ENCODE measurements at regions not wholly inside any gene's neighbourhood (a gene's known extent, or its start where the extent isn't known, plus 50 kb on each side); places are given as distances from the start of the nearest gene placed in this dataset.

GRCh38 chr2:220513573-220514288 lies 886.3 kb downstream of the SLC4A3 start:
- no peaks in the 10 kb centered on the region for H3K9me3 ChIP-seq (ENCODE audit: insufficient read depth, low read depth, low read length)
- H3K4me1 ChIP-seq (ENCODE audit: insufficient read depth, low read length), result peaks cover 2% of the 10 kb centered on the region
- H3K27me3 ChIP-seq (ENCODE audit: insufficient read depth, low read length), result no peaks in the 10 kb centered on the region
- H3K4me3 ChIP-seq (ENCODE audit: low read length), result no peak overlapping the region
- no peak overlapping the region for H3K9ac ChIP-seq (ENCODE audit: low read depth, low read length)
- no peaks in the 10 kb centered on the region for H3K36me3 ChIP-seq (ENCODE audit: insufficient read depth, low read length)
- no peak overlapping the region for H3K27ac ChIP-seq (ENCODE audit: low read depth, low read length)
- 79% methylated on average over 1 of the region's 2 CpGs for WGBS

GRCh38 chr2:220521551-220521950 lies 894.1 kb downstream of the SLC4A3 start:
- no peaks in the 10 kb centered on the region for H3K27me3 ChIP-seq (ENCODE audit: insufficient read depth, low read length)
- H3K27ac ChIP-seq (ENCODE audit: low read depth, low read length), result no peak overlapping the region
- H3K36me3 ChIP-seq (ENCODE audit: insufficient read depth, low read length), result no peaks in the 10 kb centered on the region
- H3K4me1 ChIP-seq (ENCODE audit: insufficient read depth, low read length), result 0 out of 2 replicates have a peak, but pooled peaks cover 4% of the 10 kb centered on the region
- H3K4me3 ChIP-seq (ENCODE audit: low read length), result no peak overlapping the region
- no peaks in the 10 kb centered on the region; the same call in 1 of the 2 replicates for H3K9me3 ChIP-seq (ENCODE audit: insufficient read depth, low read depth, low read length)
- H3K9ac ChIP-seq (ENCODE audit: low read depth, low read length), result no peak overlapping the region
- 82% methylated on average over 5 of the region's 5 CpGs for WGBS

- no peaks in the 10 kb centered on the region for H3K4me1 ChIP-seq (ENCODE audit: insufficient read depth, low read length)
- no peaks in the 10 kb centered on the region for H3K27me3 ChIP-seq (ENCODE audit: insufficient read depth, low read length)
- no peak overlapping the region for H3K4me3 ChIP-seq (ENCODE audit: low read length)
- peaks cover 13% of the 10 kb centered on the region for H3K9me3 ChIP-seq (ENCODE audit: insufficient read depth, low read depth, low read length)
- WGBS, result 89% methylated on average over 2 of the region's 3 CpGs
- no peaks in the 10 kb centered on the region for H3K36me3 ChIP-seq (ENCODE audit: insufficient read depth, low read length)
- no peak overlapping the region for H3K9ac ChIP-seq (ENCODE audit: low read depth, low read length)
- no peak overlapping the region for H3K27ac ChIP-seq (ENCODE audit: low read depth, low read length)
Measured at GRCh38 chr2:220528180-220528675, 900.8 kb downstream of the SLC4A3 start.

GRCh38 chr2:220531216-220531615 lies 903.8 kb downstream of the SLC4A3 start:
- H3K9me3 ChIP-seq (ENCODE audit: insufficient read depth, low read depth, low read length), result peaks cover 28% of the 10 kb centered on the region
- no peaks in the 10 kb centered on the region for H3K36me3 ChIP-seq (ENCODE audit: insufficient read depth, low read length)
- WGBS, result 100% methylated on average over 1 of the region's 1 CpG
- H3K9ac ChIP-seq (ENCODE audit: low read depth, low read length), result no peak overlapping the region
- no peaks in the 10 kb centered on the region for H3K4me1 ChIP-seq (ENCODE audit: insufficient read depth, low read length)
- no peak overlapping the region for H3K4me3 ChIP-seq (ENCODE audit: low read length)
- H3K27me3 ChIP-seq (ENCODE audit: insufficient read depth, low read length), result no peaks in the 10 kb centered on the region
- no peak overlapping the region for H3K27ac ChIP-seq (ENCODE audit: low read depth, low read length)

- Histone ChIP-seq H3K36me3 (ENCODE audit: insufficient read depth, low read length) (no peaks in the 10 kb centered on the region), H3K9ac (ENCODE audit: low read depth, low read length) (no peak overlapping the region), H3K4me3 (ENCODE audit: low read length) (no peak overlapping the region), H3K4me1 (ENCODE audit: insufficient read depth, low read length) (no peaks in the 10 kb centered on the region), H3K27me3 (ENCODE audit: insufficient read depth, low read length) (no peaks in the 10 kb centered on the region), H3K9me3 (ENCODE audit: insufficient read depth, low read depth, low read length) (peaks cover 28% of the 10 kb centered on the region), H3K27ac (ENCODE audit: low read depth, low read length) (no peak overlapping the region)
- 77% methylated on average over 2 of the region's 2 CpGs for WGBS
Measured at GRCh38 chr2:220533485-220533884, 906.1 kb downstream of the SLC4A3 start.

- Histone ChIP-seq H3K9ac (ENCODE audit: low read depth, low read length) (no peak overlapping the region), H3K27ac (ENCODE audit: low read depth, low read length) (no peak overlapping the region), H3K27me3 (ENCODE audit: insufficient read depth, low read length) (no peaks in the 10 kb centered on the region), H3K4me3 (ENCODE audit: low read length) (no peak overlapping the region), H3K4me1 (ENCODE audit: insufficient read depth, low read length) (no peaks in the 10 kb centered on the region), H3K9me3 (ENCODE audit: insufficient read depth, low read depth, low read length) (peaks cover 11% of the 10 kb centered on the region), H3K36me3 (ENCODE audit: insufficient read depth, low read length) (no peaks in the 10 kb centered on the region)
- 82% methylated on average over 5 of the region's 5 CpGs for WGBS
Measured at GRCh38 chr2:220539481-220539880, 912.1 kb downstream of the SLC4A3 start.

- H3K27me3 ChIP-seq (ENCODE audit: insufficient read depth, low read length), result no peaks in the 10 kb centered on the region
- H3K36me3 ChIP-seq (ENCODE audit: insufficient read depth, low read length), result no peaks in the 10 kb centered on the region
- H3K4me3 ChIP-seq (ENCODE audit: low read length), result no peak overlapping the region
- no peaks in the 10 kb centered on the region for H3K9me3 ChIP-seq (ENCODE audit: insufficient read depth, low read depth, low read length)
- no peak overlapping the region for H3K9ac ChIP-seq (ENCODE audit: low read depth, low read length)
- no peaks in the 10 kb centered on the region for H3K4me1 ChIP-seq (ENCODE audit: insufficient read depth, low read length)
- WGBS, result 85% methylated on average over 1 of the region's 1 CpG
- no peak overlapping the region for H3K27ac ChIP-seq (ENCODE audit: low read depth, low read length)
Measured at GRCh38 chr2:220544049-220544448, 916.6 kb downstream of the SLC4A3 start.

GRCh38 chr2:220550995-220551700 lies 923.7 kb downstream of the SLC4A3 start:
- H3K27ac ChIP-seq (ENCODE audit: low read depth, low read length), result no peak overlapping the region
- WGBS, result 94% methylated on average over 2 of the region's 2 CpGs

GRCh38 chr2:220552790-220553535 lies 925.5 kb downstream of the SLC4A3 start:
- Histone ChIP-seq H3K27ac (ENCODE audit: low read depth, low read length) (no peak overlapping the region), H3K4me1 (ENCODE audit: insufficient read depth, low read length) (no peaks in the 10 kb centered on the region), H3K36me3 (ENCODE audit: insufficient read depth, low read length) (no peaks in the 10 kb centered on the region), H3K4me3 (ENCODE audit: low read length) (no peak overlapping the region), H3K9ac (ENCODE audit: low read depth, low read length) (no peak overlapping the region), H3K9me3 (ENCODE audit: insufficient read depth, low read depth, low read length) (no peaks in the 10 kb centered on the region), H3K27me3 (ENCODE audit: insufficient read depth, low read length) (no peaks in the 10 kb centered on the region)
- WGBS, result 86% methylated on average over 6 of the region's 7 CpGs

More at GRCh38 chr2:220550995-220551700, 923.7 kb downstream of the SLC4A3 start:
- Histone ChIP-seq H3K4me1 (ENCODE audit: insufficient read depth, low read length) (no peaks in the 10 kb centered on the region), H3K9ac (ENCODE audit: low read depth, low read length) (no peak overlapping the region), H3K27me3 (ENCODE audit: insufficient read depth, low read length) (no peaks in the 10 kb centered on the region), H3K9me3 (ENCODE audit: insufficient read depth, low read depth, low read length) (no peaks in the 10 kb centered on the region), H3K36me3 (ENCODE audit: insufficient read depth, low read length) (no peaks in the 10 kb centered on the region), H3K4me3 (ENCODE audit: low read length) (no peak overlapping the region)

- H3K9me3 ChIP-seq (ENCODE audit: insufficient read depth, low read depth, low read length), result no peaks in the 10 kb centered on the region
- no peaks in the 10 kb centered on the region for H3K4me1 ChIP-seq (ENCODE audit: insufficient read depth, low read length)
- no peak overlapping the region for H3K9ac ChIP-seq (ENCODE audit: low read depth, low read length)
- no peak overlapping the region for H3K4me3 ChIP-seq (ENCODE audit: low read length)
- H3K27me3 ChIP-seq (ENCODE audit: insufficient read depth, low read length), result no peaks in the 10 kb centered on the region
- 90% methylated on average over 1 of the region's 3 CpGs for WGBS
- no peak overlapping the region for H3K27ac ChIP-seq (ENCODE audit: low read depth, low read length)
- no peaks in the 10 kb centered on the region for H3K36me3 ChIP-seq (ENCODE audit: insufficient read depth, low read length)
Measured at GRCh38 chr2:220555961-220556630, 928.7 kb downstream of the SLC4A3 start.
